GM21737 (cell line): ENCODE measurements at regions not wholly inside any gene's neighbourhood (a gene's known extent, or its start where the extent isn't known, plus 50 kb on each side); places are given as distances from the start of the nearest gene placed in this dataset.

ENCODE experiments used
- ATAC-seq: cut with Tn5 transposase; IDR thresholded peaks from one replicate; pipeline ENCODE4 v1.9.1; 2021; ENCODE audit warnings: mild to moderate bottlenecking, moderate library complexity; ENCODE audit not compliant: unreplicated experiment

DNA sequence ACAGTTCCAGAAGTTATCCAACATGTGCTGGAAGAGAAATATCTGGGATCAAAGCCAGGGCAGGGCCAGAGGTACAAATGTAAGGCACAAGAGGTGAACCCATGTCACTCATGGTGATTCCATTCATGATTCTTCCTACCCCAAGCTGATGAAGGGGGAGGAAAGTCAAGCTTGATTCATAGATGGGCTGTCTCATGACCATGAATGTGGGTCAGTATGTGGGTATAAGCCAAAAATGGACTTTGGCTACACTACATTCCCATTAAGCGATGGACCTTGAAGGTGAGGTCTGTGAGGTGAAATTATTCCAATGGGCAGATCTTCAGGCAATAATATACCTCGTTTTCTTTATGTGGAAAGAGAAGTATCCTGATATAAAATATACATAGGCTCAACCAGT is 217.1 kb downstream of the BTG1 start:
- ATAC-seq: no peak

- ATAC-seq: no peak
Observed at GRCh38 chr12:91926848-91927247, 218.8 kb downstream of the BTG1 start.

GRCh38 chr12:91924827-91925226 is 220.8 kb downstream of the BTG1 start:
- no peak for ATAC-seq

DNA sequence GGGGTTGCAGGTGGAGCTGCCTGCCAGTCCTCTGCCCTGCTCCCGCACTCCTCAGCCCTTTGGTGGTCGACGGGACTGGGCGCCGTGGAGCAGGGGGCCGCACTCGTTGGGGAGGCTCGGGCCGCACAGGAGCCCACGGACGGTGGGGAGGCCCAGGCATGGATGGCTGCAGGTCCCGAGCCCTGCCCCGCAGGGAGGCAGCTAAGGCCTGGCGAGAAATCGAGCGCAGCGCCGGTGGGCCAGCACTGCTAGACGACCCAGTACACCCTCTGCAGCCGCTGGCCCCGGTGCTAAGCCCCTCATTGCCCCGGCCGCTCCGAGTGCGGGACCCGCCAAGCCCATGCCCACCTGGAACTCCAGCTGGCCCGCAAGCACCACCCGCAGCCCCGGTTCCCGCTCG is 221.8 kb downstream of the BTG1 start:
- no peak for ATAC-seq

GRCh38 chr12:91922674-91923073 is 223.0 kb downstream of the BTG1 start:
- ATAC-seq: no peak

GRCh38 chr12:91922139-91922538 is 223.5 kb downstream of the BTG1 start:
- ATAC-seq: no peak

DNA sequence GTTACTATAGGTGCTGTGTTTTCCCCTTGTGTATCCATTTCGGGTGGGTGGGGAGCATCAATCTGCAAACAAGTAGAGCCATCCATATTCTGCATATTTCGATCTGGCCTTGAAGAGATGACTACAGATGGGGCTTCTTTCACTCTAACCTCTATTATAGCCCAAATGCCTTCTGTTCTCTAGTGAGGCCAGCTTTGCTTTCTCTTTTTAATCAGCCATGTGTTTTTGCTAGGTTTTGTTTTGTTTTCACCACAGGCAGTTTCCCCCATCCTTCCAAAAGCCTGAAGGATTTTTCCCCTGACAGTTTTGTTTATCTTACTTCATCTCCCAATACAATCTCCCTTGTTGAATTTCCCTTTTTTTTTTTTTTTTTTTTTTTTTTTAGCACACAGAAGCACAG is 224.1 kb downstream of the BTG1 start:
- ATAC-seq: no peak

DNA sequence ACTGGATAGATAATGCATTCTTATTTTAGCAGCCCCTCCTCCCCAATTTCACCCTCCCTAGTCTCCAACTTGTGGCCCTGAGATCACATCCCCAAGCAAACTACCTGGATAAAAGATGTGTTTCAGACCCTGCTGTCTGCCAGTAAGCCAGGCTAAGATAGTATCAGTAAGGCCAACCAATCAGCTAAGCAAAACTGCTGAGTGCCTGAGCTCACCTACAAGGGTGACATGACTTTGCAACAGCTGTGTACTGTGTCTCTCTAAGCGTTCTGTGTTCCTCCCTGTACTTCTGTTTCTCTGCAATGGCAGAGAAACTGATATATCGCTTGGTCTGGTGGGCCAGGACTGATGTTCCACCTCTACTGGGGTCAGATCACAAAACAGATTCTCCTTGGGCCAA is 224.9 kb downstream of the BTG1 start:
- ATAC-seq: no peak

GRCh38 chr12:91920276-91920675 is 225.4 kb downstream of the BTG1 start:
- no peak for ATAC-seq

DNA sequence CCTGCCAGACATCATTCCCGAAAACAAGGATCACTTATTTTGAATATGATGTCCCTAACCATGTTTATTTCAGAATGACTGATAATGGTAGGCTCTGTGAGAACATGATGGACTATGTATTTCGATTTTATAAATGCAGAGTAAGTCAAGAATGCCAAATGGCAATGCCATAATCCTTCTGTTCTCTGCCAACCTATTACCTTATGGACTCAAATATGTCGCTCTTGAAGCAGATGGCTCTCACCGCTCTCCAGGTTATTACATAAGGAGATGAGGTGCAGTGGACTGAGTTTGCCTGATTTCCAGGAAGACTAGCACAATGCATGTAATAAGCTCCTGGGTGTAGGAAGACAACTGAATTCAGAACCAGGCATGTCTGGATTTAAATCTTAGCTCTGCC is 227.2 kb downstream of the BTG1 start:
- no peak for ATAC-seq

DNA sequence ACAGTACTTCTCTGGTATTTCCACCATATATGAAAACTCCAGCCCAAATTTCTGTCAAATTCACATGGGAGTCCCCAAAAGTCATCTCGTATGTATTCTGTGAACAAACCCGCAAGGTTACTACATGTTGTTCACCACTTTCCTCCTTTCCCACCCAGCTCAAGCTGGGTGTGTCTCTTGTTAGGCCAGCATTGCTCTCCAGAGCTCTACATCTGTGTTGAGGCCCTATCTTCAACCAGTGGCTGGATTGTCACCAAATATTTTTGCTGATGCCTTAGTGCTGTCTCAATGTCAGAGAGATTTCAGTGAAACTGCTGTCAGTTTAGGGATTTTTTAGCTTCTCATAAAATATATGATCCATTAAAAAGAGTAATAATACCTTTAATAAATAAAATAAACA is 230.9 kb downstream of the BTG1 start:
- no peak for ATAC-seq

DNA sequence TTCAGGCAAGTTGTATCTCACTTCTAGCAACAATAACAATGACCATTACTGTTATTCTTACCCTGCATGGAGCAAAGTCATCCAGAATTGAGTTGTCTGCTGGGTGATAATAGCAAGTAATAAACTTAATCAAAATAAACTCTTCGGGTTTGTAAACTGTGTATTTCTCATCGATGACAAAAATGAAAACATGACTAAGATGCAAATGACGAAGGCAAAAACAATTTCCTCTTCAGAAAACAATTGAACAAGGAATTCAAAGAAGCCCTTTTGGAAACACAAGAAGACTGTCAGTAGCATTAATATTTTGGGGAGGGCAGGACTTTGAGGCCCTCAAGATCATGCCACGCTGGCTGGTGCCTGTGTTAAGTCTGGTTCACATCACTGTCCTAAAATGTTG is 232.0 kb downstream of the BTG1 start:
- no peak for ATAC-seq

GRCh38 chr12:91913124-91913523 is 232.5 kb downstream of the BTG1 start:
- ATAC-seq: no peak

- no peak for ATAC-seq
Observed at GRCh38 chr12:91912178-91912577, 233.5 kb downstream of the BTG1 start.

DNA sequence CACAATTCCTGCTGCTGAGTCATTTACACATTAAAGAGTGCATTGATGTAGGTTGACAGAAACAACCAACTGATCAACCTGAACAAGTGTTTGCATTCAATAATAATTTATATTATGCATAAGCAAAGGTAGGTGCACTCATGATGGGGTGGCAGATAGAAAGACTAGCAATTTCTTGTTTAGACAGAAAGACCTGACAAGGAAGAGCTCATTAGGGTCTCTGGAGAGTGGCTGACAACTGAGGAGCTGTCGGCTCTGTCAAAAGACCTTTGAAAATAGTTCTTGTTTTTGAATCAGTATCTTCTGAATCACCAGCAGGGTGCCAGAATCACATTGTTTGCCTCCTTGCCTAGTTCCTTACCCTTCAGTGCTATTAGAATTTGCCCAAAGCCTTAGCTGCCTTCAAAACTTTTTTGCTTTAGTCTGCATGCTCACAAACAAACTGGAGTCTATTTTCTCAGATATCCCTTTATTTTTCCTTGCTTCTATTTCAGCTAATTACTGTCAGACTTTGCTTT is 234.7 kb downstream of the BTG1 start:
- no peak for ATAC-seq

DNA sequence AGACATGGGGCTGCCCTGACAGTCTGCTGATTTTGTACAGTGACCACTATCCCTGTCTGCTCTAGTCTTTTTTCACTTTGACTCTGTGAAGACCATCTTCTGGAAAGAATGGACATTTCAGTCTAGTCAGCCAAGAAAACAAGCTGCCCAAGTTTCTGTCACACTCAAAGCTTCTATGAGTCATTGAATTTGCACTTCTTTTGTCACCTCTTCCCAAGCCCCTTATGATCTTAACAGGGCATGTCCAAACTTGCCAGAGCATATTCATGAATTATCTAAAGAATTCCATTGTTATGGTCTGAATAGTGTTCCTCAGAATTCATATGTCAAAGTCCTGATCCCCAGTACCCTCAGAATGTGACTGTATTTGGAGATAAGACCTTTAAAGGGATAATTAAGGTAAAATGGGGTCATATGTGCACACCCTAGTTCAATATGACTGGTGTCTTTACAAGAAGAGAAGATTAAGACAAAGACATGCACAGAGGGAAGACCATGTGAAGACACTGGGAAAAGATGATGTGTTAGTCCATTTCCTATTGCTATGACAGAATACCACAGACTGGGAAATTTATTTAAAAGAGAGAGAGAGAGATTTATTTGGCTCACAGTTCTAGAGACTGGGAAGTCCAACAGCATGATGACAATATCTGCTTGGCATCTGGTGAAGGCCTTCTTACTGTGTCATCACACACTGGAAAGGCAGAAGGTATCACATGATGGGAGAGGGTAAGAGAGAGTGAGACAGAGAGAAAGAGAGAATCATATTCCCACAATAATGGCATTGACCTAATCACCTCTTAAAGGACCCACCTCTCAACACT is 242.6 kb downstream of the BTG1 start:
- no peak for ATAC-seq

DNA sequence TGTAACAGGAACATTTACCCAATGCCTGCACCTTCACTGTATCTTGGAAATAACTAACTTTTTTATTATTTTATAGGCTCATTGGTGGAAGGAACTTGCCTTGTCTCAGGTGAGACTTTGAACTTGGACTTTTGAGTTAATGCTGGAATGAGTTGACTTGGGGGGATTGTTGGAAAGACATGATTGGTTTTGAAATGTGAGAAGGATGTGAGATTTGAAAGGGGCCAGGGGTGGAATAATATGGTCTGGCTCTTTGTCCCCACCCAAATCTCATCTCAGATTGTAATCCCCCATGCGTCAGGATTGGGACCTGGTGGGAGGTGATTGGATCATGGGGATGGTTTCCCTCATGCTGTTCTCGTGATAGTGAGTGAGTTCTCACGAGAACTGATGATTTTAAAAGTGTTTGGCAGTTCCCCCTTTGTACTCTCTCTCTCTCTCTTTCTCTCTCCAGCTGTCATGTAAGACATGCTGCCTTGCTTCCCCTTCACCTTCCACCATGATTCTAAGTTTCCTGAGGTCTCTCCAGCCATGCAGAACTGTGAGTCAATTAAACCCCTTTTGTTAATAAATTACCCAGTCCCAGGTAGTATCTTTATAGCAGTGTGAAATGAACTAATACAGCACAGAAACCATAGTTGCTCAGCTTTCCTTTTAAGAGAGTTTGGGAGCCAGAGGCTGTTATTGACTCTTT is 244.1 kb downstream of the BTG1 start:
- no peak for ATAC-seq

DNA sequence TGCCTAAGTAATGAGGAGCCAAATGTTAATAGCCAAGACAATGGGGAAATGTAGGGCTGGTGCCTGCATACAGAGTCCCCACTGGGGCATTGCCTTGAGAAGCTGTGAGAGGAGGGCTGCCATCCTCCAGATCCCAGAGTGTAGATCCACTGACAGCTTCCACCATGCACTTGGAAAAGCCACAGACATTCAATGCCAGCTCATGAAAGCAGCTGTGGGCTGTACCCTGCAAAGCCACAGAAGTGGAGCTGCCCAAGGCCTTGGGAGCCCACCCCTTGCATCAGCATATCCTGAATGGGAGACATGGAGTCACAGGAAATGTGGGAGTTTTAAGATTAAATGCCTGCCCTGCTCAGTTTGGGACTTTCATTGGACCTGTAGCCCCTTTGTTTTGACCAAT is 244.7 kb downstream of the BTG1 start:
- no peak for ATAC-seq

DNA sequence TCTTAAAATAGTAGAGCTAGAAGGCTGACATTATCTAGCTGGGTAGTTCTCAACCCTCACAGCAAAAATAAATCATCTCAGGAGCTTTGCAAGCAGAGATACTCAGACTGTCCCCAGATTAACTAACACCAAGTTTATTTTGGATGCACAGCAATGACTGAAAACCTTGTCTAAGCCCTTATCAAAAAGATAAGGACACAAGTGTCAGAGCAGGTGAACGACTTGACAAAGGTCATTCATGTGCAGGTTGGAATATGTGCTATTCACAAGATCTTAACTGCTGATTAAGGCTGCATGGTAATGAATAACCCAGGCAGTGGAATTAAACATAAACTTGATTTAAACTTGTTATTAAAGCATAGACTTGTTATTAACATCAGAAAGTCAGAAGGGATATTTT is 246.6 kb downstream of the BTG1 start:
- no peak for ATAC-seq

GRCh38 chr12:91897025-91897515 is 248.6 kb downstream of the BTG1 start:
- no peak for ATAC-seq

- no peak for ATAC-seq
Observed at GRCh38 chr12:91896286-91897024, 249.2 kb downstream of the BTG1 start.
